Astrocyte (in vitro differentiated cells and primary cell): ENCODE measurements at regions not wholly inside any gene's neighbourhood (a gene's known extent, or its start where the extent isn't known, plus 50 kb on each side); places are given as distances from the start of the nearest gene placed in this dataset.
"Not testable (repeated sequence)": the region's sequence is repeated elsewhere in the genome, so short reads cannot be mapped to it uniquely, and the experiment has no call there.

ENCODE experiments used
- DNase-seq: peaks from one replicate; pipeline ENCODE4 v3.0.0-alpha.2; 2010; ENCODE audit warnings: low read depth
- FAIRE-seq: peaks from 2 replicates; lab custom pipeline; 2011; peaks lifted over from hg19 to GRCh38; lab: Jason Lieb, UNC
- H2AFZ ChIP-seq: 2 replicates; pipeline ENCODE4 v1.6.0; 2012; ENCODE audit warnings: low read depth, low read length, inconsistent platforms
- H3K27ac ChIP-seq: 2 replicates; pipeline ENCODE4 v1.5.1; 2011; ENCODE audit warnings: low read depth, low read length, inconsistent platforms
- H3K27me3 ChIP-seq: 2 replicates; pipeline ENCODE4 v1.6.0; 2011; ENCODE audit warnings: low read length, inconsistent platforms; ENCODE audit not compliant: insufficient read depth
- H3K36me3 ChIP-seq: 2 replicates; pipeline ENCODE4 v1.5.1; 2011; ENCODE audit warnings: low read length, inconsistent platforms; ENCODE audit not compliant: insufficient read depth
- H3K4me1 ChIP-seq: 2 replicates; pipeline ENCODE4 v1.5.1; 2011; ENCODE audit warnings: low read length, inconsistent platforms; ENCODE audit not compliant: insufficient read depth
- H3K4me2 ChIP-seq: 2 replicates; pipeline ENCODE4 v1.6.0; 2012; ENCODE audit warnings: low read length, inconsistent platforms
- H3K4me3 ChIP-seq: 2 replicates; pipeline ENCODE4 v1.5.1; 2011; ENCODE audit warnings: low read depth, mild to moderate bottlenecking, low read length, inconsistent platforms; ENCODE audit not compliant: insufficient read depth
- H3K79me2 ChIP-seq: 2 replicates; pipeline ENCODE4 v1.6.0; 2012; ENCODE audit warnings: mild to moderate bottlenecking, low read length, inconsistent platforms; ENCODE audit not compliant: insufficient read depth
- H3K9ac ChIP-seq: 2 replicates; pipeline ENCODE4 v1.6.0; 2012; ENCODE audit warnings: mild to moderate bottlenecking, low read length, inconsistent platforms
- H3K9me3 ChIP-seq: 2 replicates; pipeline ENCODE4 v1.5.1; 2012; ENCODE audit warnings: low read depth, mild to moderate bottlenecking, low read length, inconsistent platforms; ENCODE audit not compliant: insufficient read depth
- H4K20me1 ChIP-seq: 2 replicates; pipeline ENCODE4 v1.6.0; 2012; ENCODE audit warnings: low read length, inconsistent platforms; ENCODE audit not compliant: insufficient read depth
- H3K27ac Mint-ChIP-seq: one replicate; pipeline ENCODE4 v1.8.0; 2021; ENCODE audit warnings: mild to moderate bottlenecking, mixed read lengths; ENCODE audit not compliant: unreplicated experiment
- H3K27me3 Mint-ChIP-seq: one replicate; pipeline ENCODE4 v1.8.0; 2021; ENCODE audit warnings: low read depth, mixed read lengths; ENCODE audit not compliant: unreplicated experiment
- H3K36me3 Mint-ChIP-seq: one replicate; pipeline ENCODE4 v1.8.0; 2021; ENCODE audit warnings: low read depth, mixed read lengths; ENCODE audit not compliant: unreplicated experiment
- H3K4me1 Mint-ChIP-seq: one replicate; pipeline ENCODE4 v1.8.0; 2021; ENCODE audit warnings: low read depth, mixed read lengths; ENCODE audit not compliant: unreplicated experiment
- H3K4me3 Mint-ChIP-seq: one replicate; pipeline ENCODE4 v1.8.0; 2021; ENCODE audit warnings: mild to moderate bottlenecking, moderate library complexity, mixed read lengths; ENCODE audit not compliant: unreplicated experiment
- H3K9me3 Mint-ChIP-seq: one replicate; pipeline ENCODE4 v1.8.0; 2021; ENCODE audit warnings: mild to moderate bottlenecking, mixed read lengths; ENCODE audit not compliant: unreplicated experiment
- CTCF ChIP-seq: IDR thresholded peaks from 2 replicates; pipeline ENCODE4 v1.5.1; 2011; ENCODE audit warnings: low read depth, mild to moderate bottlenecking, inconsistent platforms, low read length, moderate library complexity; ENCODE audit not compliant: insufficient read depth
- EZH2 ChIP-seq: IDR thresholded peaks from 2 replicates; pipeline ENCODE4 v1.6.1; 2012; ENCODE audit warnings: mild to moderate bottlenecking, low read length, inconsistent platforms; ENCODE audit not compliant: insufficient read depth

- H3K79me2 ChIP-seq, H3K27me3 Mint-ChIP-seq, H3K36me3 Mint-ChIP-seq, FAIRE-seq, H3K27ac Mint-ChIP-seq, H3K9me3 ChIP-seq, H3K27me3 ChIP-seq, H3K36me3 ChIP-seq, H3K9me3 Mint-ChIP-seq, H3K4me3 Mint-ChIP-seq, DNase-seq, H3K9ac ChIP-seq, H2AFZ ChIP-seq, H4K20me1 ChIP-seq, H3K4me3 ChIP-seq, H3K4me1 ChIP-seq, H3K4me1 Mint-ChIP-seq, H3K27ac ChIP-seq, H3K4me2 ChIP-seq: not testable (repeated sequence)
Measured at GRCh38 chr2:236389284-236390216, 125.3 kb upstream of the ASB18 start.

DNA sequence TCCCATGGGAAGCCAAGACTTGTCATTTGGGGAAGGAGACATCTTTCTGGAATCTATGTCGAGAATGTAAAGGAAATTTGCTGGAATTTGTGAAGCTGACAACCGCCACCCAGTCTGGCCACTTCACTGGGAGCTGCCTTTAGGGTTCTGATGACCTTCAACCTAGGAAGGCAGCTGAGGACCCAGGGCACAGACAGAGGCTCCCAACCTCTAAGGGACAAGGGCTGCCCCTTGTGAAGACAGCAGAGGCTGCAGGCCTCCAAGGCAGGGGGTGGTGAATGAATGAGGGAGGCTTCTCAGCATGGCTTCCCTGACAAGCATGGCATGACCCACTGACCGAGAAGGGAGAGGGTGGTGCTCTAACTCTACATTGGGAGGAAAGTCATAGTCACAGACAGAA, 128.9 kb upstream of the ASB18 start:
- no peak overlapping the region for H3K27ac Mint-ChIP-seq
- peaks cover 3% of the 10 kb centered on the region for H3K27me3 Mint-ChIP-seq
- Histone ChIP-seq H3K27me3 (no peaks in the 10 kb centered on the region), H3K9me3 (no peaks in the 10 kb centered on the region), H4K20me1 (no peaks in the 10 kb centered on the region), H3K9ac (no peak overlapping the region), H3K4me2 (no peak overlapping the region), H3K4me1 (no peaks in the 10 kb centered on the region), H3K36me3 (no peaks in the 10 kb centered on the region), H2AFZ (no peak overlapping the region), H3K27ac (no peak overlapping the region), H3K79me2 (no peaks in the 10 kb centered on the region), H3K4me3 (no peak overlapping the region)
- H3K36me3 Mint-ChIP-seq, result peaks cover 5% of the 10 kb centered on the region
- TF ChIP-seq CTCF (no peak), EZH2 (no peak)
- no peak overlapping the region for H3K4me3 Mint-ChIP-seq
- peaks cover 6% of the 10 kb centered on the region for H3K9me3 Mint-ChIP-seq
- DNase-seq, result no peak
- FAIRE-seq, result no peak
- H3K4me1 Mint-ChIP-seq, result no peaks in the 10 kb centered on the region

DNA sequence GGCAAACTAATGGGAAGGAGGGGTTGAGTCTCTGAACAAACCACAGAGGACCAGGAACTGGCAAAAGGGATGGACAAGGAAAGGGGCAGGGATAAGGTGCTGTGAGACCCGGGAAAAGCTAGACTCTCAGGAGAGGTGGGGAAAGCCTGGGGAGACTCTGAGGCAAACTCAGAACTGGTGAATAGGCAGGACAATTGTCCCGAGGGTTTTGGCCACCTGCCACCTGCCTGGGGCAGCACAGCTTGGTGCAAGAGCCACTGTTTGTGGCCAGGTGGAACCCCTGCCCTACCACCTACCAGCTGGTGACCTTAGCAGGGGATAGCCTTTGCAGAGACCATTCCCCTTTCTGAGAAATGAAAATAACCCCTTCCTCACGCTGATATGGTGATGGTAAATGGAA, 129.4 kb upstream of the ASB18 start:
- Histone ChIP-seq H3K27ac (no peak overlapping the region), H3K27me3 (no peaks in the 10 kb centered on the region), H3K9ac (no peak overlapping the region), H3K79me2 (no peaks in the 10 kb centered on the region), H3K36me3 (no peaks in the 10 kb centered on the region), H4K20me1 (no peaks in the 10 kb centered on the region), H3K4me1 (no peaks in the 10 kb centered on the region), H2AFZ (no peak overlapping the region), H3K9me3 (no peaks in the 10 kb centered on the region), H3K4me2 (no peak overlapping the region), H3K4me3 (no peak overlapping the region)
- Mint-ChIP-seq H3K27me3 (peaks cover 3% of the 10 kb centered on the region), H3K27ac (no peak overlapping the region), H3K9me3 (peaks cover 6% of the 10 kb centered on the region), H3K4me1 (no peaks in the 10 kb centered on the region), H3K36me3 (peaks cover 5% of the 10 kb centered on the region), H3K4me3 (no peak overlapping the region)
- no peak for DNase-seq
- TF ChIP-seq EZH2 (no peak), CTCF (no peak)
- FAIRE-seq, result no peak
